HCT116 (cell line): ENCODE measurements at regions not wholly inside any gene's neighbourhood (a gene's known extent, or its start where the extent isn't known, plus 50 kb on each side); places are given as distances from the start of the nearest gene placed in this dataset.

Experiments
- ATAC-seq: fragments of 200-7000 bp; cut with Tn5 transposase; 2 replicates; pipeline ENCODE4 v1.9.1; 2020; ENCODE audit warnings: mild to moderate bottlenecking, moderate library complexity
- BruUV-seq: library from RNA; stranded (reverse); fragments of 400-500 nt; replicated peaks from 2 replicates; lab custom pipeline; 2021; lab: Mats Ljungman, UMichigan
- CTCF ChIA-PET: fragments of 300-600 bp; sonication (Branson Sonifier 250); formaldehyde crosslinking; loops from one replicate; lab custom pipeline; 2021; ENCODE audit warnings: antibody characterized with exemption; lab: Charles Lee
- POLR2A ChIA-PET: fragments of 300-600, 350-600 bp; sonication (Branson Sonifier 250); formaldehyde crosslinking; loops from one replicate; lab custom pipeline; 2021; ENCODE audit warnings: antibody characterized with exemption; lab: Charles Lee
- RAD21 ChIA-PET, 2 experiments: fragments of 300-600 bp; sonication (Branson Sonifier 250); formaldehyde crosslinking; loops; one replicate each; lab custom pipeline; 2023; ENCODE audit warnings: low total read pairs in 2 of 2; ENCODE audit not compliant: uncharacterized antibody in 2 of 2, unreplicated experiment in 2 of 2, low non-redundant PET in 1 of 2; lab: Charles Lee
- DNase-seq: peaks from one replicate; pipeline ENCODE4 v3.0.0-alpha.2; 2010; ENCODE audit warnings: low read depth, low spot score
- H2AFZ ChIP-seq: fragments of 200-600 bp; shearing (Covaris generic), sonication (generic); 2 replicates; pipeline ENCODE4 v1.6.1; 2017; ENCODE audit warnings: low read depth, mixed run types, mixed read lengths, antibody characterized with exemption, low read length; ENCODE audit not compliant: poor library complexity, severe bottlenecking
- H3K27ac ChIP-seq: 2 replicates; pipeline ENCODE4 v1.5.1; 2012; ENCODE audit warnings: low read depth, low read length
- H3K27me3 ChIP-seq: fragments of 200-600 bp; sonication (generic); 2 replicates; pipeline ENCODE4 v1.6.1; 2016; ENCODE audit warnings: mixed run types, low read length, mixed read lengths; ENCODE audit not compliant: insufficient read depth
- H3K36me3 ChIP-seq, 2 experiments: fragments of 200-500 bp in 1 of 2; fragments of 200-600 bp in 1 of 2; sonication (Bioruptor generic) in 1 of 2; sonication (generic) in 1 of 2; 2 replicates each; pipeline versions ENCODE4 v1.5.1 to v1.6.1; 2014 to 2016; ENCODE audit warnings: low read length in 2 of 2, inconsistent platforms in 1 of 2, mixed read lengths in 1 of 2, mixed run types in 1 of 2; ENCODE audit not compliant: insufficient read depth in 2 of 2, control insufficient read depth in 1 of 2
- H3K4me1 ChIP-seq, 2 experiments: fragments of 200-600 bp in 1 of 2; sonication (generic) in 1 of 2; 2 replicates each; pipeline versions ENCODE4 v1.5.1 to v1.6.1; 2012 to 2017; ENCODE audit warnings: low read length in 2 of 2, inconsistent platforms in 1 of 2, mild to moderate bottlenecking in 1 of 2, mixed read lengths in 1 of 2, mixed run types in 1 of 2, moderate library complexity in 1 of 2; ENCODE audit not compliant: insufficient read depth in 2 of 2, control insufficient read depth in 1 of 2
- H3K4me2 ChIP-seq: fragments of 200-600 bp; sonication (generic); 2 replicates; pipeline ENCODE4 v1.6.1; 2017; ENCODE audit warnings: mixed run types, low read length, mixed read lengths
- H3K4me3 ChIP-seq, 2 experiments: fragments of 200-600 bp in 1 of 2; sonication (generic) in 1 of 2; replicated peaks in 1 of 2; 2 replicates each; pipeline ENCODE4 v1.5.1; 2011 to 2016; ENCODE audit warnings: low read length in 2 of 2, control low read depth in 1 of 2, low read depth in 1 of 2, mild to moderate bottlenecking in 1 of 2, mixed read lengths in 1 of 2, mixed run types in 1 of 2
- H3K79me2 ChIP-seq: fragments of 200-600 bp; sonication (generic); 2 replicates; pipeline ENCODE4 v1.6.1; 2017; ENCODE audit warnings: mild to moderate bottlenecking, mixed run types, low read length, moderate library complexity, mixed read lengths; ENCODE audit not compliant: insufficient read depth
- H3K9ac ChIP-seq: fragments of 200-600 bp; sonication (generic); 2 replicates; pipeline ENCODE4 v1.6.1; 2016; ENCODE audit warnings: low read length, mixed read lengths
- H3K9me2 ChIP-seq: fragments of 200-600 bp; sonication (generic), shearing (Covaris generic); 2 replicates; pipeline ENCODE4 v1.6.1; 2017; ENCODE audit warnings: mixed run types, mild to moderate bottlenecking, moderate library complexity; ENCODE audit not compliant: insufficient read depth
- H3K9me3 ChIP-seq, 2 experiments: fragments of 200-500 bp in 1 of 2; fragments of 200-600 bp in 1 of 2; sonication (Bioruptor generic) in 1 of 2; sonication (generic) in 1 of 2; 2 replicates each; pipeline ENCODE4 v1.6.1; 2014 to 2017; ENCODE audit warnings: low read length in 2 of 2, mixed read lengths in 2 of 2, inconsistent platforms in 1 of 2, low read depth in 1 of 2, mild to moderate bottlenecking in 1 of 2, mixed run types in 1 of 2, moderate library complexity in 1 of 2; ENCODE audit not compliant: control insufficient read depth in 1 of 2, insufficient read depth in 1 of 2
- H4K20me1 ChIP-seq: fragments of 200-600 bp; sonication (generic), shearing (Covaris generic); 2 replicates; pipeline ENCODE4 v1.6.1; 2017; ENCODE audit warnings: mixed run types, mild to moderate bottlenecking, moderate library complexity; ENCODE audit not compliant: insufficient read depth
- ATF3 ChIP-seq: IDR thresholded peaks from 2 replicates; pipeline ENCODE4 v1.6.1; 2012
- CEBPB ChIP-seq: IDR thresholded peaks from 2 replicates; pipeline ENCODE4 v1.6.1; 2012; ENCODE audit warnings: low read depth
- CTCF ChIP-seq, 3 experiments: fragments of 200-600 bp in 1 of 3; sonication (generic) in 1 of 3; IDR thresholded peaks in 2 of 3; conservative IDR thresholded peaks in 1 of 3; 2 replicates each; pipeline ENCODE4 v1.5.1; 2012 to 2017; ENCODE audit warnings: low read depth in 2 of 3, low read length in 2 of 3, antibody characterized with exemption in 1 of 3, borderline replicate concordance in 1 of 3, control low read depth in 1 of 3, mild to moderate bottlenecking in 1 of 3, mixed read lengths in 1 of 3, mixed run types in 1 of 3, moderate library complexity in 1 of 3; ENCODE audit not compliant: insufficient read depth in 1 of 3
- EGR1 ChIP-seq: IDR thresholded peaks from 2 replicates; pipeline ENCODE4 v1.6.1; 2012; ENCODE audit warnings: low read depth
- ELF1 ChIP-seq: IDR thresholded peaks from 2 replicates; pipeline ENCODE4 v1.6.1; 2012; ENCODE audit warnings: low read depth, borderline replicate concordance
- EZH2phosphoT487 ChIP-seq: fragments of 200-600 bp; IDR thresholded peaks from 2 replicates; pipeline ENCODE4 v1.6.1; 2018; ENCODE audit warnings: antibody characterized with exemption, borderline replicate concordance
- FOSL1 ChIP-seq: IDR thresholded peaks from 2 replicates; pipeline ENCODE4 v1.6.1; 2012; ENCODE audit warnings: low read depth
- JUND ChIP-seq: IDR thresholded peaks from 2 replicates; pipeline ENCODE4 v1.6.1; 2012
- POLR2A ChIP-seq: IDR thresholded peaks from 2 replicates; pipeline ENCODE4 v1.7.0; 2011; ENCODE audit warnings: borderline replicate concordance; ENCODE audit not compliant: insufficient read depth, insufficient read length; ENCODE audit errors: extremely low read depth
- REST ChIP-seq: IDR thresholded peaks from 2 replicates; pipeline ENCODE4 v1.6.1; 2012; ENCODE audit warnings: low read depth
- SP1 ChIP-seq: IDR thresholded peaks from 2 replicates; pipeline ENCODE4 v1.6.1; 2012; ENCODE audit warnings: low read depth
- SRF ChIP-seq: IDR thresholded peaks from 2 replicates; pipeline ENCODE4 v1.6.1; 2012; ENCODE audit warnings: low read depth
- TCF7L2 ChIP-seq: IDR thresholded peaks from 2 replicates; pipeline ENCODE4 v1.7.0; 2011; ENCODE audit warnings: borderline replicate concordance, inconsistent platforms; ENCODE audit not compliant: insufficient read depth, insufficient read length; ENCODE audit errors: extremely low read depth
- YY1 ChIP-seq: IDR thresholded peaks from 2 replicates; pipeline ENCODE4 v1.6.1; 2011; ENCODE audit warnings: low read length, low read depth, moderate library complexity, mild to moderate bottlenecking; ENCODE audit not compliant: insufficient replicate concordance; ENCODE audit errors: extremely low read depth
- ZFX ChIP-seq: fragments of 450-650 bp; IDR thresholded peaks from 2 replicates; pipeline ENCODE4 v1.6.1; 2017
- ZNF274 ChIP-seq: fragments of 200-500 bp; sonication (Bioruptor generic); IDR thresholded peaks from 2 replicates; pipeline ENCODE4 v1.6.1; 2014; ENCODE audit warnings: mild to moderate bottlenecking, low read depth, low read length, inconsistent platforms
- intact Hi-C: fragments of 100-400 bp; cut with micrococcal nuclease; formaldehyde crosslinking; loops from 2 replicates; pipeline ENCODE4 v1.10.0; 2022
- TF ChIP-seq, protein P1 (sequence below): IDR thresholded peaks from 2 replicates; pipeline ENCODE4 v1.6.1; 2011; ENCODE audit warnings: mild to moderate bottlenecking, low read length, moderate library complexity; ENCODE audit not compliant: insufficient replicate concordance; ENCODE audit errors: extremely low read depth
- TF ChIP-seq, protein P2 (sequence below): IDR thresholded peaks from 2 replicates; pipeline ENCODE4 v1.6.1; 2012

DNA sequence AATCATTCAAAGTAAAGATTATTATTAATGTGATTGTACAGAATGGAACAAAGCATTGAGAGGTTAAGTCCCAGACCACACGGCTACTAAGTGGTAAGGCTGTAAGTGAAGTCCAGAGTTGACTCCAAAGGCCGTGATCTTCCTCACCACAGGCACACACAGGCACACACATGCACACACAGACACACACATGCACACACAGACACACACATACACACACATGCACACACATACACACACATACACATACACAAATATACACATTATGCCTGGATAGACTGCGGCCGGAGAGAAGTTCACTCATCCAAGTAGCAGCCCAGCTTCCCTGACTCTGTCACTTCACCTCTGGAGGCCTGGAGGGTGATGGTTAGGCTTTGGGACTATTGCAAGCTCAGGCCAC is 121.9 kb downstream of the HLX start:
- no peak overlapping the region for H3K27ac ChIP-seq
- no peaks in the 10 kb centered on the region for H3K27me3 ChIP-seq
- no peak overlapping the region for H3K4me3 ChIP-seq
- no peaks in the 10 kb centered on the region for H4K20me1 ChIP-seq
- H3K79me2 ChIP-seq = no peaks in the 10 kb centered on the region
- TF ChIP-seq SRF (no peak), CTCF (IDR thresholded peaks at IDR 0.05 in 2 of 3, conservative IDR thresholded peaks at IDR 0.05 in 1 of 3; ENCODE audit: borderline replicate concordance in 1 of 3, insufficient read depth in 1 of 3, low read depth in 2 of 3, low read length in 2 of 3) (no peak), TCF7L2 (no peak), EZH2phosphoT487 (no peak), CEBPB (no peak), EGR1 (no peak), POLR2A (no peak), REST (no peak), ZFX (no peak), ZNF274 (no peak), FOSL1 (no peak), SP1 (no peak), ELF1 (no peak), ATF3 (no peak), YY1 (no peak), JUND (no peak)
- TF ChIP-seq, protein P1, sequence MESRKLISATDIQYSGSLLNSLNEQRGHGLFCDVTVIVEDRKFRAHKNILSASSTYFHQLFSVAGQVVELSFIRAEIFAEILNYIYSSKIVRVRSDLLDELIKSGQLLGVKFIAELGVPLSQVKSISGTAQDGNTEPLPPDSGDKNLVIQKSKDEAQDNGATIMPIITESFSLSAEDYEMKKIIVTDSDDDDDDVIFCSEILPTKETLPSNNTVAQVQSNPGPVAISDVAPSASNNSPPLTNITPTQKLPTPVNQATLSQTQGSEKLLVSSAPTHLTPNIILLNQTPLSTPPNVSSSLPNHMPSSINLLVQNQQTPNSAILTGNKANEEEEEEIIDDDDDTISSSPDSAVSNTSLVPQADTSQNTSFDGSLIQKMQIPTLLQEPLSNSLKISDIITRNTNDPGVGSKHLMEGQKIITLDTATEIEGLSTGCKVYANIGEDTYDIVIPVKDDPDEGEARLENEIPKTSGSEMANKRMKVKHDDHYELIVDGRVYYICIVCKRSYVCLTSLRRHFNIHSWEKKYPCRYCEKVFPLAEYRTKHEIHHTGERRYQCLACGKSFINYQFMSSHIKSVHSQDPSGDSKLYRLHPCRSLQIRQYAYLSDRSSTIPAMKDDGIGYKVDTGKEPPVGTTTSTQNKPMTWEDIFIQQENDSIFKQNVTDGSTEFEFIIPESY = no peak
- TF ChIP-seq, protein P2, sequence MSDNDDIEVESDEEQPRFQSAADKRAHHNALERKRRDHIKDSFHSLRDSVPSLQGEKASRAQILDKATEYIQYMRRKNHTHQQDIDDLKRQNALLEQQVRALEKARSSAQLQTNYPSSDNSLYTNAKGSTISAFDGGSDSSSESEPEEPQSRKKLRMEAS = no peak
- TF ChIP-seq, all 23 proteins: peak for 0
- no peak overlapping the region for H3K9ac ChIP-seq
- CTCF ChIA-PET = no interaction called here
- no peak for DNase-seq
- no peak for ATAC-seq
- H3K9me2 ChIP-seq = no peaks in the 10 kb centered on the region
- POLR2A ChIA-PET = no interaction called here
- RAD21 ChIA-PET = no interaction called here
- H2AFZ ChIP-seq = no peak overlapping the region
- no peaks in the 10 kb centered on the region for H3K9me3 ChIP-seq
- H3K4me2 ChIP-seq = no peak overlapping the region
- no peaks in the 10 kb centered on the region for H3K4me1 ChIP-seq
- no TSS peak for BruUV-seq
- intact Hi-C loops = no loop called here
- H3K36me3 ChIP-seq = no peaks in the 10 kb centered on the region
